ENCODE measurements at regions not wholly inside any gene's neighbourhood (a gene's known extent, or its start where the extent isn't known, plus 50 kb on each side); places are given as distances from the start of the nearest gene placed in this dataset.

- no peak for DNase-seq (ENCODE audit: low read depth, low spot score)
- intact Hi-C loops (cut with micrococcal nuclease): no loop called here
- H3K27ac ChIP-seq (ENCODE audit: insufficient read depth, low read depth, low read length): no peak overlapping the region
- no peak overlapping the region for H2AFZ ChIP-seq (ENCODE audit: low read depth, low read length)
- H4K20me1 ChIP-seq (replicated peaks; ENCODE audit: control insufficient read depth, extremely low read depth, insufficient read depth, low read length): no peaks in the 10 kb centered on the region
- no peak overlapping the region for H3K9ac ChIP-seq (replicated peaks; ENCODE audit: extremely low read depth, insufficient read depth, low read length)
- no peaks in the 10 kb centered on the region for H3K27me3 ChIP-seq (ENCODE audit: control insufficient read depth in 2 of 2, insufficient read depth in 2 of 2, low read length in 2 of 2)
- FAIRE-seq: no peak
- no peaks in the 10 kb centered on the region for H3K9me3 ChIP-seq (replicated peaks; ENCODE audit: control insufficient read depth, insufficient read depth, low read length)
- no peak overlapping the region for H3K4me2 ChIP-seq (ENCODE audit: insufficient read depth, low read length)
- H3K79me2 ChIP-seq (ENCODE audit: control insufficient read depth, insufficient read depth, low read length): no peaks in the 10 kb centered on the region
- dilution Hi-C loops (cut with MboI; ENCODE audit: extremely low pct_ligation_motif_present, low sequenced_read_pairs): no loop called here
- H3K4me1 ChIP-seq (ENCODE audit: control insufficient read depth, extremely low read depth, insufficient read depth, low read length): no peaks in the 10 kb centered on the region
- BruUV-seq (replicated peaks): no TSS peak
- H3K36me3 ChIP-seq (ENCODE audit: control insufficient read depth in 2 of 2, extremely low read depth in 1 of 2, insufficient read depth in 2 of 2, low read length in 2 of 2): no peaks in the 10 kb centered on the region
- TF ChIP-seq CTCF (IDR thresholded peaks at IDR 0.05; ENCODE audit: extremely low read depth in 1 of 2, insufficient read depth in 1 of 2, low read depth in 1 of 2, low read length in 2 of 2): no peak
- no peaks in the 10 kb centered on the region for H3K9me1 ChIP-seq (replicated peaks; ENCODE audit: control insufficient read depth, extremely low read depth, insufficient read depth, low read length)
- CTCF ChIA-PET: no interaction called here
- H3K4me3 ChIP-seq (replicated peaks in 1 of 3; ENCODE audit: insufficient read depth in 1 of 3, low read depth in 1 of 3, low read length in 3 of 3): no peak overlapping the region
- POLR2A ChIA-PET: no interaction called here
Observed at GRCh38 chr5:86688406-86688805, 70.7 kb downstream of the COX7C start.

DNA sequence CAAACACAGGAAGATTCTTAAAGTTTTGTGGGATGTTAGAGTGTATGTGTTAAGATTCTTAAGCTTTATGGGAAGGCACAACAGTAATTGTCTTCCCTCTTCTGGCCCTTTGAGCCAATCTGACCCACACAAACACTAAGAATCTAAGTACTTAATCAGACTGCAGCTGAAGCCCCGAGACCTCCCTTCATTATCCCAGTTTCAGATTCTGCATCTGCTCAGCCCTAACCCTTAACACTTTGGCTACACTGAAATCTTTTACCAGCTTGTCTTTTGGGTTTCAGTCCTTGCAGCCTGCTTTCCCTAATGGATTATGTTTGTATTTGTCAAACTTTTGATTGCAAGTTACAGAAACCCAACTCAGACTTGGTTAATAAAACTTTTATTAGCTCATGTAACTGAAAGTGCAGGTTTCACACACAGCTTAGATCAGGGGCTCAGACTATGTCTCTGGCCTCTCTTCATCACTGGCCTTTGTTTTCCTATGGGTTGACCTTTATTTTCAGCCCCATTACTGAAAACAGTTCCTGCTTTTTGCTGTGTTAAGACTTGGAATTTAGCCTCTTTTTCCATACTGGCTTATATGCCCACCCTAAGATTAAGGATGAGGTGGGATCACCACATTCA lies 71.5 kb downstream of the COX7C start:
- BruUV-seq (replicated peaks): no TSS peak
- Histone ChIP-seq H3K9me1 (replicated peaks; ENCODE audit: control insufficient read depth, extremely low read depth, insufficient read depth, low read length) (no peaks in the 10 kb centered on the region), H3K9me3 (replicated peaks; ENCODE audit: control insufficient read depth, insufficient read depth, low read length) (no peaks in the 10 kb centered on the region), H3K4me1 (ENCODE audit: control insufficient read depth, extremely low read depth, insufficient read depth, low read length) (no peaks in the 10 kb centered on the region), H4K20me1 (replicated peaks; ENCODE audit: control insufficient read depth, extremely low read depth, insufficient read depth, low read length) (no peaks in the 10 kb centered on the region), H2AFZ (ENCODE audit: low read depth, low read length) (no peak overlapping the region), H3K9ac (replicated peaks; ENCODE audit: extremely low read depth, insufficient read depth, low read length) (no peak overlapping the region), H3K27ac (ENCODE audit: insufficient read depth, low read depth, low read length) (no peak overlapping the region), H3K79me2 (ENCODE audit: control insufficient read depth, insufficient read depth, low read length) (no peaks in the 10 kb centered on the region), H3K4me3 (replicated peaks in 1 of 3; ENCODE audit: insufficient read depth in 1 of 3, low read depth in 1 of 3, low read length in 3 of 3) (no peak overlapping the region), H3K27me3 (ENCODE audit: control insufficient read depth in 2 of 2, insufficient read depth in 2 of 2, low read length in 2 of 2) (no peaks in the 10 kb centered on the region), H3K36me3 (ENCODE audit: control insufficient read depth in 2 of 2, extremely low read depth in 1 of 2, insufficient read depth in 2 of 2, low read length in 2 of 2) (no peaks in the 10 kb centered on the region), H3K4me2 (ENCODE audit: insufficient read depth, low read length) (no peak overlapping the region)
- intact Hi-C loops (cut with micrococcal nuclease) (no loop called here), dilution Hi-C loops (cut with MboI; ENCODE audit: extremely low pct_ligation_motif_present, low sequenced_read_pairs) (no loop called here)
- ChIA-PET CTCF (no interaction called here), POLR2A (no interaction called here)
- DNase-seq (ENCODE audit: low read depth, low spot score) (no peak), FAIRE-seq (no peak)
- no peak for TF ChIP-seq POLR2A (IDR thresholded peaks at IDR 0.05; ENCODE audit: low read depth, low read length)
- TF ChIP-seq POLR2AphosphoS5 (IDR thresholded peaks at IDR 0.05; ENCODE audit: insufficient read depth, low read depth, low read length): no peak
- no peak for TF ChIP-seq GATA2 (IDR thresholded peaks at IDR 0.05; ENCODE audit: insufficient read depth, insufficient read length, low read depth, low read length)
- TF ChIP-seq MYC (IDR thresholded peaks at IDR 0.05; ENCODE audit: low read depth, low read length): no peak
- TF ChIP-seq CTCF (IDR thresholded peaks at IDR 0.05; ENCODE audit: extremely low read depth in 1 of 2, insufficient read depth in 1 of 2, low read depth in 1 of 2, low read length in 2 of 2): no peak
- TF ChIP-seq MAX (IDR thresholded peaks at IDR 0.05; ENCODE audit: insufficient read depth, insufficient read length): no peak
- no peak for TF ChIP-seq EZH2 (IDR thresholded peaks at IDR 0.05; ENCODE audit: borderline replicate concordance, low read depth, low read length, severe bottlenecking)
- no peak for TF ChIP-seq JUN (IDR thresholded peaks at IDR 0.05; ENCODE audit: borderline replicate concordance, insufficient read depth, insufficient read length, low read depth)
- no peak for TF ChIP-seq FOS (IDR thresholded peaks at IDR 0.05; ENCODE audit: borderline replicate concordance, insufficient read depth, low read length)
